Amniotic stem cell (primary cell): ENCODE measurements at regions not wholly inside any gene's neighbourhood (a gene's known extent, or its start where the extent isn't known, plus 50 kb on each side); places are given as distances from the start of the nearest gene placed in this dataset.

Source experiments
- DNase-seq: peaks from one replicate; lab custom pipeline; 2025; lab: John Stamatoyannopoulos, UW

DNA sequence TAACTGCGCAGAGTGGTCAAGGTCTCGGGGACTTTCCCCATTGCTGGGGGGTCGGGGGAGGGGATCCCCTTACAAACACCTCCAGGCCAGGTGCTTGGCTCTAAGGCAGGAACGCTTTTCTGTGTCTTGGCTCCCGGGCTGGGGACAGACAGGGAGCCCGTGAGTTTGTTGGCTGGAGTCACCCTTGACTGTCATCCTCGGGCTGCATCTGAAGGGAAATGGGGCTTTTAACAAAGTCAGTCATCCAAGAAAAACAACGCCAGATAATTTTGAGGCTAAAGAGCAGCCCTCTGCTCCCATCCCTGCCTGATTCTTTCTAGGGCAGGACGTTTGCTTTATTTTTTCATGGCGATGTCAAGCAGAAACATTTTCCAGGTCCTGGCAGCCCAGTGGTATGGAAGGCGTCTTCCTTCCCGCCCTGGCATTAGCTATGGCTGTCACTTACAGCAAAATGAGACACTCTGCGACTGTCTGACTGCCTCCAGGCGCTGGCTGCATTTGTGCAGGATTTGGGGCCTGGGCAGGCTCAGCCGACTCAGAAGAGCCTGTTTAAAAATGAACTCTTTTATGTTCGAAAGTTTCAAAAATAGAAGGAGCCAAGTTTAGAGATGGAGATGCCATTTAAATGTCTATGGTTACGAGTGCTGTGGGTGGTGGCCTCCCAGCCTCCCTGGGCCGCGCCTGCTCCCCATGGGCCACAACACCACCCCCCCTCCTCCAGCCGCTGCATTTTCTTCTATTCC lies 54.7 kb upstream of the TNS3 start:
- DNase-seq = no peak

DNA sequence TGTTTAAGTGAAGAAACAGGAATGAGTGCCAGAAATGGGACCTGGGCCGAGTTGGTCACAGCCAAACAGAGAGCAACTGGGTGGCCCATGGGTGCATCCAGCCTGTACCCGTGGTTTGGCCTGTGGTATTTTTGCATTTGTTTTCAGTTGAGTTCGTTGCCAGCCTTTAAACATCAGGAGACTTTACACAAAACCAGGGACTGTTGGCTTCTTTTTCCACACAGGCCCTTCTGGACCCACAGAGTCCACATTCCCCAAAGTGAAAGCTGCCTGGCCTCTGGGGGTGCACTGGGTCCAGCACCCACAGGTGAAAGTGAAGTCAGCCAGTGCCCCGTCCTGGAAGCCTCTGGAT lies 54.1 kb upstream of the TNS3 start:
- no peak for DNase-seq

DNA sequence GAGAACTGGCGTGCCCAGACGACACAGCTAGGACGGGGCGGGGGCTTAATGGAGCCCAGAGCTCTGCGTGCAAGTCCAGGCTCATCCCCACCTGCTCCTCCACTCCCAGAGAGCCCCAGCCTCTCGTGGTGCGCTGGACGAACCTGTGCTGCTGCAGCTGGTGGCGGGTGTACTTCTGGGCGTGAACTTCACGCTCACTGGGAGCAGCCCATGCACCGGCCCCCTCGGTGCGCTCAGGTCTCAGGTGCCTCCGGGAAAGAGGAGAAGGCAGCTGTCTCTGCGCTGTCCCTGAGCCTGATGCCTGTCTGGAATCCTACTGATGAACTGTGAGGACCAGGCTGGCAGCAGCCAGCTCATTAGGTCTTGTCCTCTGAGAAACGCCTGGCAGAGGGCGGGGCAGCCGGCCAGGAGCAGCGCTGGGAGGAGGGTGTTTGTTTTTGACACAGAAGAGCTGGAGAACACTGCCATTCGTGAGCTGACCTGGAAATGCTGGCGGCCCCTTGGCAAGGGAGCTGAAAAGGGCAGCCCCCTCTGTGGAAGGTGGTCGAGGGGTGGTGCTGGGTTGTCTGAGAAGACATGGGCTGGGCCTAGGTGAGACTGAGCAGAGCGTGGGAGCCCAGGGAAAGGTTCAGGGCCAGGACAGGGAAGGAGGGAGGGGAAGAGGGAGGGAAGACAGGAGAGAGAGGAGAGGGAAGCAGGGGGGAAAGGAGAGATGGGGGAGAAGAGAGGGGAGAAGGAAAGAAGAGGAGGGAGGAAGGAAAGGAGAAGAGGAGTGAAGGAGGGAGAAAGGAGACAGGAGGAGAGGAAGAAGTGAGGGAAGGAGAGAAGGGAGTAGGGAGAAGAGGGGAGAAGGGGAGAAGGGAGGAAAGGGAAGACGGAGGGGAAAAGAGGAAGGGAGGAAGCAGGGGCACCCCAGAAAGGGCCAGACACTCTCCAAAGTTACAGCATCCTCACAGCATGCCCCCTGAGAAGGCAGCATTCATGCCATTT lies 53.5 kb upstream of the TNS3 start:
- DNase-seq = no peak

DNA sequence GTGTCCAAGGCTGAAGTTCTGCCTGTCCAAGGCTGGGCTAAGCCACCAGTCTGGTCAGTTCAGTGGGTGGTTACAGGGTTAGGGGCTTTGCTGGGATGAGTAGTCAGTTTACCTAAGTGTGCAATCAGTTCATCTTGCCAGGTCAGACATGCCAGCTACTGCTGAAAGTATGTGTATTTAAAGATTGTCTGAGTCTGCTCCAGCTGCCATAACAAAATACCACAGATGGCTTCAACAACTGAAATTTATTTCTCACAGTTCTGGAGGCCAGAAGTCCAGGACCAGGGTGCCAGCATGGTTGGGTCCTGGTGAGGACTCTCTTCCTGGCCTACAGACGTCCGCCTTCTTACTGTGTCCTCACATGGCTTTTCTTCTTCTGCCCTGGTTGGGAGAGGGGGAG lies 52.4 kb upstream of the TNS3 start:
- no peak for DNase-seq

DNA sequence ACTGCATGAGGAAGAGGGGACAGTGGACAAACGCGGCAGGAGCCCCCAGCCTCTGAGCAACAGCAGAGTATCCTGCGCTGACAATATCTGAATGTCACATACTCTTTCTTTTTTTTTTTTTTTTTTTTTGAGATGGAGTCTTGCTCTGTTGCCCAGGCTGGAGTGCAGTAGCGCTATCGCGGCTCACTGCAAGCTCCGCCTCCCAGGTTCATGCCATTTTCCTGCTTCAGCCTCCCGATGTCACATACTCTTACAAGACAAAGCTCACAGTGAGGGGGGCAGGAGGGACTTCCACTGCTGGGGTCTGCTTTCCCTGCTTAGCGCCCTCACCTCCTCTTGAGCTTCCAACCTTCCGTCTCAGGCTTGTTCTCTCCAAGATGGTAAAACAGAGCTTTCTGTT lies 51.2 kb upstream of the TNS3 start:
- no peak for DNase-seq
